Uterus (tissue), 3 donors: ENCODE measurements at regions not wholly inside any gene's neighbourhood (a gene's known extent, or its start where the extent isn't known, plus 50 kb on each side); places are given as distances from the start of the nearest gene placed in this dataset.

Experiments
- DNase-seq, 2 donors: peaks; one replicate each; pipeline ENCODE4 v3.0.0-alpha.2; 2019 to 2020
- H3K27ac ChIP-seq, 2 donors: fragments of 200-600 bp; sonication (generic); 1 replicate in 1 of 2; 2 replicates in 1 of 2; pipeline ENCODE4 v1.5.1; 2016 to 2018
- H3K27me3 ChIP-seq, 2 donors: fragments of 200-600 bp; sonication (generic); one replicate each; pipeline ENCODE4 v1.5.1; 2018 to 2019; ENCODE audit warnings: control low read depth in 1 of 2
- H3K36me3 ChIP-seq, 2 donors: fragments of 200-600 bp; sonication (generic); one replicate each; pipeline ENCODE4 v1.5.1; 2019; ENCODE audit warnings: control low read depth in 1 of 2
- H3K4me1 ChIP-seq, 2 donors: fragments of 200-600 bp; sonication (generic); one replicate each; pipeline ENCODE4 v1.5.1; 2018 to 2019; ENCODE audit warnings: control low read depth in 1 of 2
- H3K4me3 ChIP-seq, 2 donors: fragments of 200-600 bp; sonication (generic); 1 replicate in 1 of 2; 2 replicates in 1 of 2; pipeline ENCODE4 v1.5.1; 2018 to 2019; ENCODE audit warnings: mild to moderate bottlenecking in 1 of 2
- H3K9me3 ChIP-seq, 2 donors: fragments of 200-600 bp; sonication (generic); one replicate each; pipeline ENCODE4 v1.5.1; 2019; ENCODE audit warnings: control low read depth in 1 of 2
- CTCF ChIP-seq, 4 experiments: fragments of 200-600 bp in 2 of 4; fragments of 450-650 bp in 2 of 4; sonication (generic) in 2 of 4; IDR thresholded peaks; one replicate each; pipeline ENCODE4 v1.5.1; 2016 to 2019; ENCODE audit warnings: antibody characterized with exemption in 4 of 4, mild to moderate bottlenecking in 2 of 4, moderate library complexity in 1 of 4
- POLR2A ChIP-seq, 2 donors: fragments of 450-650 bp; IDR thresholded peaks; one replicate each; pipeline ENCODE4 v1.6.1; 2016; ENCODE audit warnings: antibody characterized with exemption in 2 of 2, mild to moderate bottlenecking in 1 of 2, moderate library complexity in 1 of 2
- intact Hi-C: fragments of 100-400 bp; cut with DNase I; formaldehyde crosslinking; loops from one replicate; pipeline ENCODE4 v1.15.1; 2023; ENCODE audit warnings: low total_unique reads
- donor health status: DM: yes; HTN: yes; CAD: no.

- no peaks in the 10 kb centered on the region for H3K36me3 ChIP-seq
- TF ChIP-seq CTCF (IDR thresholded peaks at IDR 0.05) = no peak
- TF ChIP-seq POLR2A (IDR thresholded peaks at IDR 0.05) = no peak
- no peaks in the 10 kb centered on the region for H3K9me3 ChIP-seq
- intact Hi-C loops = no loop called here
- DNase-seq = no peak
- no peaks in the 10 kb centered on the region for H3K27me3 ChIP-seq
- no peaks in the 10 kb centered on the region for H3K4me1 ChIP-seq
- no peak overlapping the region for H3K27ac ChIP-seq
- no peak overlapping the region for H3K4me3 ChIP-seq
Measured at GRCh38 chr13:87779426-87779825, 108.3 kb downstream of the SLITRK5 start.

GRCh38 chr13:87783366-87783765 lies 112.2 kb downstream of the SLITRK5 start:
- no peak overlapping the region for H3K4me3 ChIP-seq
- H3K27me3 ChIP-seq = no peaks in the 10 kb centered on the region
- no peak overlapping the region for H3K27ac ChIP-seq
- H3K9me3 ChIP-seq = no peaks in the 10 kb centered on the region
- no peaks in the 10 kb centered on the region for H3K36me3 ChIP-seq
- intact Hi-C loops = no loop called here
- no peaks in the 10 kb centered on the region for H3K4me1 ChIP-seq
- TF ChIP-seq POLR2A (IDR thresholded peaks at IDR 0.05) = no peak
- TF ChIP-seq CTCF (IDR thresholded peaks at IDR 0.05) = no peak
- no peak for DNase-seq

- intact Hi-C loops = no loop called here
- TF ChIP-seq POLR2A (IDR thresholded peaks at IDR 0.05) = no peak
- no peak for TF ChIP-seq CTCF (IDR thresholded peaks at IDR 0.05)
- no peaks in the 10 kb centered on the region for H3K27me3 ChIP-seq
- H3K9me3 ChIP-seq = no peaks in the 10 kb centered on the region
- H3K4me1 ChIP-seq = no peaks in the 10 kb centered on the region
- DNase-seq = no peak
- no peak overlapping the region for H3K4me3 ChIP-seq
- H3K27ac ChIP-seq = no peak overlapping the region
- no peaks in the 10 kb centered on the region for H3K36me3 ChIP-seq
Measured at GRCh38 chr13:87788363-87788762, 117.2 kb downstream of the SLITRK5 start.

- Histone ChIP-seq H3K4me1 (no peaks in the 10 kb centered on the region), H3K36me3 (no peaks in the 10 kb centered on the region), H3K9me3 (no peaks in the 10 kb centered on the region), H3K4me3 (no peak overlapping the region), H3K27me3 (no peaks in the 10 kb centered on the region), H3K27ac (no peak overlapping the region)
- TF ChIP-seq CTCF (IDR thresholded peaks at IDR 0.05) (no peak), POLR2A (IDR thresholded peaks at IDR 0.05) (no peak)
- no peak for DNase-seq
- intact Hi-C loops = no loop called here
Measured at GRCh38 chr13:87792878-87793277, 121.7 kb downstream of the SLITRK5 start.

GRCh38 chr13:87798536-87798935 lies 127.4 kb downstream of the SLITRK5 start:
- H3K27me3 ChIP-seq = no peaks in the 10 kb centered on the region
- intact Hi-C loops = no loop called here

More at GRCh38 chr13:87798536-87798935, 127.4 kb downstream of the SLITRK5 start:
- TF ChIP-seq CTCF (IDR thresholded peaks at IDR 0.05) (no peak), POLR2A (IDR thresholded peaks at IDR 0.05) (no peak)
- Histone ChIP-seq H3K4me1 (no peaks in the 10 kb centered on the region), H3K36me3 (no peaks in the 10 kb centered on the region), H3K4me3 (no peak overlapping the region), H3K9me3 (no peaks in the 10 kb centered on the region), H3K27ac (no peak overlapping the region)
- DNase-seq = no peak
